NAMALWA (cell line): ENCODE measurements at regions not wholly inside any gene's neighbourhood (a gene's known extent, or its start where the extent isn't known, plus 50 kb on each side); places are given as distances from the start of the nearest gene placed in this dataset.
"Not testable (repeated sequence)": the region's sequence is repeated elsewhere in the genome, so short reads cannot be mapped to it uniquely, and the experiment has no call there.

Source experiments
- DNase-seq: peaks from one replicate; pipeline ENCODE4 v3.0.0-alpha.2; 2015; ENCODE audit warnings: low spot score

DNA sequence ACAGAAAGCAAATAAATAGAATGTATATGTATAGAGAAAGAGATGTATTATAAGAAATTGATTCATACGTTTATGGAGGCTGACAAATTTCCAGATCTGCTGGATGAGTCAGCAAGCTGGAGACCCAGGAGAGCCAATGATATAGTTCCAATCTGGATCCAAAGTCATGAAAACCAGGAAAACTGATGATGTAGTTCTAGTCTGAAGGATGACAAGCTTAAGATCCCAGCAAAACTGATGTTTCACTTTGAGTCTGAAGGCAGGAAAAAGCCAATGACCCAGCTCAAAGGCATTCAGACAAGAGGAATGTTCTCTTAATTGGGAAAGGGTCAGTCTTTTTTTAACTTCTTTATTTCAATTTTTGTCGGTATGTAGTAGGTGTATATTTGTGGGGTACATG is 102.6 kb downstream of the LHFPL1 start:
- no peak for DNase-seq

DNA sequence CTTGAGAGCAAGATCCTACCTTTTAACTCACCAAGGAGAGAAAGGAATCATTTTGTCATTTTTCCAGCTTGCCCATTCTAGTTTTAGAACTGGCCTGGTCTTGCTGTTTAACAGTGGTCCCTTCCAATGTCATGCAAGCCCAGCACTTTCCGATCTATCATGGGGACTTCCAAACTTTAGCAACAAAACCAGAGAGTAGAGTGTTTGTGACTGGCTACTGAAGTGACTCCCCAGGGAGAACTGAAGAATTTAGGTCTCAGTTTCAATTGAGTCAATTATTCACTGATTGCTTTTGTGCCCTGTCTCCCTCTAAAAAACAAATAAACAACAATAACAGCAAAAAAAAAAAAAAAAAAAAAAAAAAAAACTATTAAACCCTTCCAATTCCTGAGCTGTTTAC is 108.3 kb downstream of the LHFPL1 start:
- no peak for DNase-seq

DNA sequence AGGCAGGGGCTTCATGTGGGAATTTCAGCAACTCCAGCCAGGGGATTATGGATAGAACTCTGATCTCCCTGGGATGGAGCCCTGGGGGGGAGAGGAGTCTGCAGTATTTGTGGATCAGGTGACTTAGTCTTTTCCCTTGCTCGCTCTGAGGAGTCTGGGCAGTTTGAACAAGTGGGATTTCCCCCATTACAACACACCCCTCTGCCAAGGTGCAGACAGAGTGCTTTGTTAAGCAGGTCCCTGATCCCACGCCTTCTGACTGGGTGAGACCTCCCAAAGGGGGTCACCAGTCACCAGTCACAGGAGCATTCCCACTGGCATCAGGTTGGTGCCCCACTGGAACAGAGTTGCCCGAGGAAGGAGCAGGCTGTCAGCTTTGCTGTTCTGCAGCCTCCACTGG is 123.9 kb downstream of the LHFPL1 start:
- no peak for DNase-seq

DNA sequence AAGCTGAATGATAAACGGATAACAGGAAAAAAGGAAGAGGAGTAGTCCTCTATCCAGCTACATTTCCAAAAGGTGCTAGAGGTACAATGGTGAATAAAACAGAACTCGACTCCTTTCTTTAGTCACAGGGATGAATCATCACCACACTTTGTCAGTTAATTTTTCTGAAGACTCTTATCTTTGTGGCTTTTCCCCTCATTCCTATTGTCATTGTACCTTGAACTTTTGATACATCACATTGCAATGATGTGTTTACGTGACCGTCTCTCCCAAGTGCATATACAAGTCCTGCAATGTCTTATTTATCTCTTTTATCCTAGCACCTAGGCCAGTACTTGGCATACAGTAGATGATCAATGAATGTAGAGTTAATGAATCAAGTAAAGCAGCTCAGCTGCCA is 134.7 kb downstream of the LHFPL1 start:
- no peak for DNase-seq

DNA sequence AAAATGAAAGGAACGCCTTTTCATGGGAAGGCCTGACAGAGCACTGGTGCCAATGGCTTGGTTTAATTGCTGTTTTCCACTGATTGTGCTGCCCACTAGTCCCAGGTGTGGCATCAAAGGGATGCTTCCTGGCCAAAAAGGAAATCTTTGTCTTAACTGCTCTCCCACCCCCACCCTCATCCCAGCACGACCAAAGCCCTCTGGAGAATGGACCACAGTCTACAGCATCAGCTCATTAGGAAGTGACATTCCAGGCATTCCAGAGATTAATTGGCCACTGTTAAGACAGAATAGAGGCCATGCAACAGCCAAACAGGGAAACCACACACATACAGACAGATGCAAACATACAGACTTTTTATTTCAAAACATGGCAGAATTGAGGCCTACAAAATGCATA is 143.2 kb downstream of the LHFPL1 start:
- DNase-seq, result no peak

DNA sequence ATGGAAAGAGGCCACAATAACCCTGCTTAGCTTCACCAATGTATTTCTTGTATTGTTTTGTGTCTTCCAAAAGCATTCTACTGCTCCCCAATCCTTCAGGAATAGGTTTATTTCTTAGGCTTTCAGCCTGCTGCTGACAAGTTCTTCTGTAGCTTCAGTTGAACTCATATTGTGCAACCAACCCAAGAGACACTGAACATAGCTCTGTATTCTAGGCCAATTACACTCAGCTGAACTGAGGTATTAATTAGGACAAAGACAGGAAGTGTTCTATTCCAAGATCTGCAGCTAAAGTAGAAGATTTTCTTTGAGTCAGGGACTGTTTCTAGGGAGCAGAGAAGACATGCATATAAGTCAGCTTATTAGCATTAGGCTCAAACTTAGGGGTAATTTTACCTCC is 151.8 kb downstream of the LHFPL1 start:
- no peak for DNase-seq

DNA sequence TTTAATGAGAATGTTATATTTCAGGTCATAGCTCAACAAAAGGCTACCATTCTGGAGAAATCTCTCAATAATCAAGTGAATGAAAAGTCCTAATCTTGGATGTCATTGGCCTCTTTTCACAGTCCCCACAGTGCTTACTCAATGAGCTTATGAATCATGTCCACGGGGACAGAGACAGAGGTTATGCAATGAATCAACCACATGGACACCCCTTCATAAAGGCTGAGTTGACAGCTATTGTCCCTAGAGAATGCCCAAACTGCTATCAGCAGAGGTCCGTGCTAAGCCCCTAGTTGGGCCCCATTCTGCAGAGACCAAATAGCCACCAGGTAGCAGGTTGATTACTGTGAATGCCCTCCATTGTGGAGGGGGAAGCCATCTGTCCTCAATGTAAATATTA is 158.1 kb downstream of the LHFPL1 start:
- no peak for DNase-seq

DNA sequence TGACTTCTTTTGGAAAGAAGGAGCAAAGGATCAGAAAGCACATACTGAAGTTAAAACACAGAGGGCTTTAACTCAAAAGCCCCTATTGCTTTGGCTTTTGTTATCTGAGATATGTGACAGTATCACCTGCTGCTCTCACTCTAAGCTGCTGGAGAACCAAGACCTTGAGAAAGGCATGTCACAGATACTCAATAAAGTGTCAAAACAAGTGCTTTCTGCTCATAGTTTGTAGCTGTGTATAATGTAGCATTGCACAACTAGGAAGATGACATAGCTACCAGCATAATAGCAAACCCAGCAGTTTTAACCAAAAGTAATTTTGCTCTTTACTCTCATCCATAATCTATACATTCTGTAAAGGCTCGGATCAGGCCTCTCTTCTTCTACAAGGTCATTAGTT is 159.6 kb downstream of the LHFPL1 start:
- DNase-seq, result no peak

DNA sequence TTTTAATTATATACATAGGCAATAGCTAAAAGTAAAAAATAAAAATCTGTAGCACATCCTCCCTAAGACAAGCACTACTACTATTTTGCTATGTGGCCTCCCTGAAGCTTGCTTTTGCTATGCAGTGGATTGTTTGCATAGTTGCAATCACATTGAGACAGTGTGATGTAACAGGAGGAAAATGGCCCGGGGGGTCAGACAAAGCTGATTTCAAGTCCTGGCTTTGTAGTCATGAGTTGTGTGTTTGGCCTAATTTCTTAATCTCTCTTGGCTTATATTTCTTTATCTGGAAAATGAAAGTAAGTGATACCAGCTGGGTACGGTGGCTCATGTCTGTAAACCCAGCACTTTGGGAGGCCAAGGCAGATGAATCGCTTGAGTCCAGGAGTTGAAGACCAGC is 166.6 kb downstream of the LHFPL1 start:
- no peak for DNase-seq

DNA sequence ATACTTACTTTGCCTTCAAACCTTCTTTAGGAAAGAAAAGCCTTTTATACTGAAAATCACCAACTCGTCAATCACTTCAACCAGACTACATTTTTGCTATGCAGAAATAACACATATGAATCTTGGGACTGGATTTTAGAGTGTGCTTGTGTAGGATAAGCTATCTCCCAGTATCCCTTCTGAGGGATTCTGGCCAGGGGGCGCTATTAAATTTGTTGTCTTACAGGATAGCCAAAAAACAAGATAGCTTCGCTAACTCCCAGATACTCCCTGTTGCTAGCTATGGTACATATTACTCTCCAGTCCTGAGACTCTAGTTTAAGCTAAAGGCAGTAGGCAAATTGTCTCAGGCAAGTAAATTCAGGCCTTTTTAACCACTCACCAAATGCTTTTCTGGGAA is 167.2 kb downstream of the LHFPL1 start:
- DNase-seq, result no peak

DNA sequence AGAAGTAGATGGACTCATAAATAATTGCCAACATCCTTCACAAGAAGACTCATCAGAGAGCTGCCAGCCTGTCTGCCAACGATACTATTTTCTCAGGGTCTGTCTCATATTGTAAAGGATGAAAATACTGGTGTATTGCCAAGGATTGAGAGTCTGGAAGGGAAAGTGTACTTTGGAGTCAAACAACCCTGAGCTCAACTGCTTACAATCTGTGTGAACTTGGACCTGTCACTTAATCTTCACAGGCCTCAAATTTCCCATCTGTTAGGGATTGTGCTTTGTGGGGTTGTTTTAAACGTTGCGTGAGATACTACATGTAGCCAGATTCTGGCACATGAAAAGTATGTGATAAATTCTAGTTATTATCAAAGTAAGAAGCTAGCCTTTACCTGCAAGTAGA is 169.1 kb downstream of the LHFPL1 start:
- no peak for DNase-seq

DNA sequence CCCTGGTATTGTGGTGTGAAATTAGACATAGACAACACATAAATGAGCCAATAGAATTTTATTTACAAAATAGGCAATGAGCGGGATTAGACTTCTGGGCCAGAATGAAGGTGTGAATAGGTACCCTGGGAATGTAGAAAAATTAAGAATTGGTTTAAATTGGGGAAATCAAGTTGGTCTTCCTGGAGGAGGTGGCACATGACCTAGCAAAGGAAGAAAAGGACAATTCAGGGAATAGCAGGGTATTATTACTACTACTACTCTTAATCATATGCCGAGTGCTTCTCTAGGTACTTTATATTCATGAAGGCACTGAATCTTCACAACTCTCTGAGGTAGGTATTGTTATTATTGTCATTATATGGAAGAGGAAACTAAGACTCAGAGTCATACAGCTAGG is 202.1 kb downstream of the LHFPL1 start:
- DNase-seq, result no peak

DNA sequence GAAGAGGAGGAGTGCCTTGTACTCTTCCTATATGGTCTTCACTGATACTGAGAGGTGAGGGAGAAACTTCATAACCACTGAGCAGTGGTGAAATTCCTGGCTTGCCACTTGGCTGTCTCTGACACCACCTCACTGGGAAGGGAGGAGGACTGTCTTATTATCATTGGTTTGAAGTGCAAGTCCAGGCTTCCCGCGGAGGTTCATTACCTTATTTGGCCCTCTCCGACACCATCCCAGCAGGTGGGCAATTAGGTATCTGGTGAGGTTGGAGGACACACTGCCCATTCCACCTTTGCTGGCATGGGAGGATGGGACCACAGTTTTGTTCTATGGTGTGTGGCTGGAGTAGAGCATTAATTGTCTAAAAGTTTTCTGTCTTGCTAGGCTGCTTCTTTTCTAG is 206.1 kb downstream of the LHFPL1 start:
- no peak for DNase-seq

DNA sequence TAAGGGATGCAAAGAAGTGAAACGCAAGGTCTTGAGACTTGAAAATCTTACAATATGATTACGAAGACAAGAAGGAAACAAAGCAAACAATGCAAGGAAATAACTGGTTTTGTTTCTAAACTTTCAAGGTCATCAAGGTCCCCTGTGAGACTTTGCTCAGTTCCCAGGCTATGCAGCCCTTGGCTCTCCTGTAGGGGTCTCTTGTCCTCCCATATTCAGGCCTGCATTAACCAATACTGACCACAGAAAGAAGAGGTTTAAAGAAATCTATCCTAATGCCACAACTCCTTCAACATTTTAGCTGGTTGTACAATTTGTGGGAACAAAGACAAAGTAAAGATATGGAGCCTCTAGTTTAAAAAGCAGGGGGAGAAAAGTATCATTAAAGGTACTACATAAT is 209.2 kb downstream of the LHFPL1 start:
- no peak for DNase-seq

DNA sequence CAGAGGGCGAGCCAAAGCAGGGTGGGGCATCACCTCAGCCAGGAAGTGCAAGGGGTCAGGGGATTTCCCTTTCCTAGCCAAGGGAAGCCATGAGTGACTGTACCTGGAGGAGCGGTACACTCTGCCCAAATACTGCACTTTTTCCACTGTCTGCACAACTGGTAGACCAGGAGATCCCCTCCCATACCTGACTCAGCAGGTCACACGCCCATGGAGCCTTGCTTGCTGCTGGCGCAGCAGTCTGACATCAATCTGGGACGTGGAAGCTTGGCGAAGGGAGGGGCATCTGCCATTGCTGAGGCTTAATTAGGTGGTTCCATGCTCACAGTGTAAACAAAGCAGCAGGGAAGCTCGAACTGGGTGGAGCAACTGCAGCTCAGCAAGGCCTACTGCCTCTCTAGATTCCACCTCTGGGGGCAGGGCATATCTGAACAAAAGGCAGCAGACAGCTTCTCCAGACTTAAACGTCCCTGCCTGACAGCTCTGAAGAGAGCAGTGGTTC is 217.7 kb downstream of the LHFPL1 start:
- not testable (repeated sequence) for DNase-seq

DNA sequence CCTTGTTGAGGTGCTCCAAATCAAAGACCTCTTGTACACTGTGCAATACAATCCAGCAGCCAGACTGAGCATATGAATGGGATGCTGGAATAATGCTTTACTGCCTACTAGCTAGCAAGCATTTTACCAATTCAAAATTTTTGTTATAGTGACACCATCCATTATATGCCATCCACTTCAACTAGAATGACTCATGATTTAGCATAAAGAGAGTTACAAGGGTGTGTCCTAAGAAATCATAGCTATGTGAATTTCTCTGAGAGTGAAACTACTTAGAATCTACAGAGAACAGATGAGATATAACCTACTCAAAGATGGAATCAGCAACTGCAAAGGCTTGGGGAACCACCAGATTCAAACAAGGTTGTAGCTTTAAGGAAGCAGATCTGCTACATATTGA is 221.9 kb downstream of the LHFPL1 start:
- DNase-seq, result no peak

DNA sequence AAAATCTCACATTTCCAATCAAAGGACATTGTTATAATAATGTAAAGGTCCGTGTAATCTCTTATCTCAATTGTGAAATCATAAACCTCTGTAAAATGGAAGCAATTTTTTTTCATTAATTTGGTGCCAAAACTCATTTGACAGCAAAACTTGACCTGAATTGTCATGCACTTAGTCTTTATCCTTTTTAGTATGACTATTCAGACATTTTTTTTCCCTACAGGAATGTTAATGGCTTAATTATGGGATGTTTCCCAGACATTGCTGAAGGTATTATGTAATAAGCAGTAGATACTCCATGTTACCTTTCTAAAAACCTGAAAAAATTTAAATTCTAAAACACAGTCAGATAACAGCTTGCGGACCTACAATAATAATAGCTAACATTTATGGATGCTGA is 228.9 kb downstream of the LHFPL1 start:
- DNase-seq, result no peak

DNA sequence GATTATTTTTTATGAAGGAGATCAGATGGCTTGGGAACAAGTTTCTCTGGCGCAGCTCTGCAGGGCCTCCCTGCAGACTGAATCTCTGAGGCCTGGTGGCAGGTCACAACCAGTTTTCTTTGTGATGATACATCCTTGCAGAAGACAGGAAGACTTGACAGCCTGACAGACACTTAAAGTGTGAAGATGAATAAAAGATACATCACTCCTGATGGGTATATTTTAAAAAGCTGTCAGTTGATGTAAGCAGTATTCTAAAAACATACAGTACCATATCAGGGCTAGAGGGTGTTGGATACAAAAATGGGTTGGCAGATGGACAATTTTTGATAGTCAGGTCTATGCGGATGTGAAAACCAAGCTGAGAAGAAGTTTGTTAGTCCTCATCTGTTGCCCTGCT is 239.5 kb downstream of the LHFPL1 start:
- no peak for DNase-seq

DNA sequence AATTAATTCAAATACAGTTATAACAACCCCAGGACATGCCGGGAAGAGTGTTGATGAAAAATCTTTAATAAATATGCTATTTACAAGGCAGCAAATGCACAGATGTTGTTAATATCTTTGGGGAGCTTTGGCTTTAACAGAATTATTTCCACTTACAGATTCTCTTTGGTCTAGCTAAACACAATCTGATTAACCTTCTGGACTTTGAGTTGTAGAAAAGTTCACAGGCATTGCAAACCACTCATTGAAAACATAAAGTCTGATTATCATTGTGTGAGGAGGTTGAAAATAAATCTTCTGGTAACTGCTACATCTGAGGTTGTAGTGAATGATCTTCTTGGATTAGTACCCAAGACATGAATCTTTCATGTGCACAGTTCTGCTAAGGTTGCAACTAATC is 255.6 kb downstream of the LHFPL1 start:
- no peak for DNase-seq

DNA sequence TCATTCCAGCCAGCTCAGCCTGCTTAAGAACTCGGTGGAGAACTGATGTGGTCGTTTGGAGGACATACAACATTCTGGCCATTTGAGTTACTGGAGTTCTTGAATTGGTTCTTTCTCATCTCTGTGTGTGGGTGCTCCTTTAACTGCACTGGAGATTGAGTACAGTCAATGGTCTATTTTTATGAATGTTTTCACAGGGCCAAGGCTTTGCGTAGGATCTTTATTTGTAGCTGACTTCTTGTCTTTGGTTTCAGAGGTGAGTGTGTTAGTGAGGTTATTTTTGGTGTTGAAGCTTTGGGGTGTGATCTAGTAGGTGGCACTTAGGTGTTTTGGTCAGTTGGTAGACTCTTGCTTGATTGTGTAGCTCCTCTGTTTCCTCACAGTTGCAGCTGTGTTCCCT is 288.4 kb downstream of the LHFPL1 start:
- no peak for DNase-seq

DNA sequence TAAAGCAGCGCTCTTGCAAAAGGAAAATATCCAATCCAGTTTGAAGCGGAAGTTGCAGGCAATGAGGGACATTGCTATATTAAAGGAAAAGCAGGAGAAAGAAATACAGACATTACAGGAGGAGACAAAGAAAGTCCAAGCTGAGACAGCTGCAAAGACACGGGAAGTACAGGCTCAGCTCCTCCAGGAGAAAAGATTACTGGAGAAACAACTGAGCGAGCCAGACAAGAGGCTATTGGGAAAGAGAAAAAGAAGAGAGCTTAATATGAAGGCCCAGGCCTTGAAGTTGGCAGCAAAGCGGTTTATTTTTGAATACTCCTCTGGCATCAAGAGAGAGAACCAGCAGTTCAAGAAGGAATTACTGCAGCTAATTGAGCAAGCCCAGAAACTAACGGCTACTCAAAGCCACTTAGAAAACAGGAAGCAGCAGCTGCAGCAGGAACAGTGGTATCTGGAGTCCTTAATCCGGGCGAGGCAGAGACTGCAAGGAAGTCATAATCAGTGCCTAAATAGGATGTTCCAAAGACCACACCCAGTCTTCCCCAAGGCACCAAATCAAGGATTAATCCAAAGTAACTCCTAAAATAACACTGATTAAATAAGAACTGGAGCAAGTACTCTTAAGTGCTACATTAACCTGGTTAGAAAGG is 298.0 kb downstream of the LHFPL1 start:
- not testable (repeated sequence) for DNase-seq

DNA sequence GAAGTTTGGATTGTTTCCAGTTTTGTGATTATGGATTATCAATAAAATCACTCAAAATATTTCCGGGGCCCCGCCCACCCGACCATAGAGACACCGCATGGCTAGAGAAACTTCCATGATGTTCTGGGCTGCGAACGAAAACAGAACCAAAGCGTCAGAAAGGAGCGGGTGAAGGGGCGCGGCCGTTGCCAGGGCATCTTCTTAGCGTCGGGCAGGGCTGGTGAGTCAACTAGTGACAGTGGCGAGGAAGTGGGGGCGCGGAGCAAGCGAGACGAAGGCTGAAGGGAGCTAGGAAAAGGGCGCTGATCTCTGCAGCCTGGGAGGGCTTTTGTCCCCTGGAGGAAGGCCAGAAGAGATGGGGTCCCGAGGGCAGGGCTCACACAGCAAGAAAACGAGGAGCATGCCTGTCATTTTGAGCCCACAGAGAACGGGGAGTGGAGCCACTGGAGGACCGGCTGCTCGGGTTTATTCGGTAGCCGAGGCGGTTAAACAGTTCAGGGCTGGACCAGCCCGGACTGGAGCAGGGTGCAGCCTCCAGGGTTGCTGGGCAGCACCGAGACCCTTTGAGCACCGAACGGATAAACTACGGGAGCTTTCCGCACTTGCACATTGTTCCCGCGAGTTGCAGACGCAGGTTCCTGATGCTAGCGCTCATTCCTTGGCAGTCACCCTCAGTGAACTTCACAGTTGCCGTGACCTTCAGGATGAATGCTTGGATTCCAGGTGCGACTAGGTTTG is 298.1 kb upstream of the TRPC5 start:
- DNase-seq, result no peak

DNA sequence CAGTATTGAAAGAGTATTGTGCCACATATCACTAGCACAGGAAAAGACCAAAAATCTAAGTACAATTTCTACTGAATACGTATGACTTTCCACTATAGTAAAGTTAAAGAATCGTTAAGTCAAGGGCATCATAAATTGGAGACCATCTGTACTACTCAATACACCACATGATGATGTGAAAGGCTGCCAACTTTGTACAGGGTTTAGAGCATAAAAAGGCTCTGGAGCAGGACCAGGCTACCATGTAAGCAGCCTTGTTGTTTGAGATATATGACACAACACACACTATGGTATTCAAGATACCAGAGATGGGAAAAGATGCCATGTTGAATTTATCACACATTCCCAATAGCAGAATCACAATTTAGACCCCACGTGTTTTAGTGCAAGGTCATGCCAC is 294.9 kb upstream of the TRPC5 start:
- no peak for DNase-seq

DNA sequence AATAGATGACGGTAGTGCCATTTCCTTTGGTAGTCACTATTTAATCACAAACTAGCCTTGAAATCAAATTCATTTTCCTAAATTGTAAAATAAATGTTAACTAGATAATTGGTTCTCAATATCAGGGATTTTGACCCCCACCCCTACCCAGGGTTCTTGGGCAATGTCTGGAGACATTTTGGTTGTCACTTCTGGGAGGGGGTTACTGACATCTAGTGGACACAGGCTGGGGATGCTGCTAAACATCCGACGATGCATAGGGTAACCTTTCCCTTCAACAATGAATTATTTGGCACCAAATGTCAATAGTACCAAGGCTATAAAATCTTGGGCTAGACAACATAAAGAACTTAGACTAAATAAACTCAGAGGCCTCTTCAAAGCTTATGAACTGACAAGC is 285.8 kb upstream of the TRPC5 start:
- DNase-seq, result no peak
